ENCODE measurements at regions not wholly inside any gene's neighbourhood (a gene's known extent, or its start where the extent isn't known, plus 50 kb on each side); places are given as distances from the start of the nearest gene placed in this dataset.

GRCh38 chr3:84194029-84194428 lies 764.8 kb upstream of the CADM2 start:
- Histone ChIP-seq H3K4me3 (no peak overlapping the region), H3K27ac (no peak overlapping the region), H3K36me3 (ENCODE audit: insufficient read depth, low read length) (no peaks in the 10 kb centered on the region), H3K9me3 (ENCODE audit: low read depth, low read length) (0 out of 2 replicates have a peak, but pooled peaks cover 2% of the 10 kb centered on the region), H3K9ac (ENCODE audit: insufficient read length) (no peak overlapping the region)
- no peak for TF ChIP-seq EZH2 (IDR thresholded peaks at IDR 0.05)
- TF ChIP-seq POLR2AphosphoS5 (IDR thresholded peaks at IDR 0.05; ENCODE audit: borderline replicate concordance, low read depth, low read length) = no peak
- no peak for TF ChIP-seq FOXP2 (optimal IDR thresholded peaks at IDR 0.05; ENCODE audit: control extremely low read depth, extremely low read length, insufficient read depth)
- no peak for DNase-seq (ENCODE audit: low read depth, low spot score)

GRCh38 chr3:84209474-84209873 lies 749.3 kb upstream of the CADM2 start:
- H3K36me3 ChIP-seq (ENCODE audit: insufficient read depth, low read length) = no peaks in the 10 kb centered on the region
- H3K27ac ChIP-seq = no peak overlapping the region
- H3K4me3 ChIP-seq = no peak overlapping the region
- no peak for DNase-seq (ENCODE audit: low read depth, low spot score)
- H3K9me3 ChIP-seq (ENCODE audit: low read depth, low read length) = no peaks in the 10 kb centered on the region; the same call in 1 of the 2 replicates
- no peak for TF ChIP-seq FOXP2 (optimal IDR thresholded peaks at IDR 0.05; ENCODE audit: control extremely low read depth, extremely low read length, insufficient read depth)
- TF ChIP-seq EZH2 (IDR thresholded peaks at IDR 0.05) = no peak
- no peak for TF ChIP-seq POLR2AphosphoS5 (IDR thresholded peaks at IDR 0.05; ENCODE audit: borderline replicate concordance, low read depth, low read length)
- no peak overlapping the region for H3K9ac ChIP-seq (ENCODE audit: insufficient read length)

- no peaks in the 10 kb centered on the region for H3K36me3 ChIP-seq (ENCODE audit: insufficient read depth, low read length)
- DNase-seq (ENCODE audit: low read depth, low spot score) = no peak
- H3K9ac ChIP-seq (ENCODE audit: insufficient read length) = no peak overlapping the region
- TF ChIP-seq EZH2 (IDR thresholded peaks at IDR 0.05) = no peak
- TF ChIP-seq FOXP2 (optimal IDR thresholded peaks at IDR 0.05; ENCODE audit: control extremely low read depth, extremely low read length, insufficient read depth) = no peak
- no peak for TF ChIP-seq POLR2AphosphoS5 (IDR thresholded peaks at IDR 0.05; ENCODE audit: borderline replicate concordance, low read depth, low read length)
- peaks cover 6% of the 10 kb centered on the region; the same call in 1 of the 2 replicates for H3K9me3 ChIP-seq (ENCODE audit: low read depth, low read length)
- H3K27ac ChIP-seq = no peak overlapping the region
- no peak overlapping the region for H3K4me3 ChIP-seq
Measured at GRCh38 chr3:84223512-84223911, 735.3 kb upstream of the CADM2 start.

GRCh38 chr3:84224262-84224661 lies 734.5 kb upstream of the CADM2 start:
- no peak for TF ChIP-seq POLR2AphosphoS5 (IDR thresholded peaks at IDR 0.05; ENCODE audit: borderline replicate concordance, low read depth, low read length)
- TF ChIP-seq EZH2 (IDR thresholded peaks at IDR 0.05) = no peak
- no peak for TF ChIP-seq FOXP2 (optimal IDR thresholded peaks at IDR 0.05; ENCODE audit: control extremely low read depth, extremely low read length, insufficient read depth)
- H3K27ac ChIP-seq = no peak overlapping the region
- no peaks in the 10 kb centered on the region for H3K36me3 ChIP-seq (ENCODE audit: insufficient read depth, low read length)
- peaks cover 6% of the 10 kb centered on the region; the same call in 1 of the 2 replicates for H3K9me3 ChIP-seq (ENCODE audit: low read depth, low read length)
- DNase-seq (ENCODE audit: low read depth, low spot score) = no peak
- H3K4me3 ChIP-seq = no peak overlapping the region
- H3K9ac ChIP-seq (ENCODE audit: insufficient read length) = no peak overlapping the region

GRCh38 chr3:84236261-84236660 lies 722.5 kb upstream of the CADM2 start:
- no peak for DNase-seq (ENCODE audit: low read depth, low spot score)
- TF ChIP-seq POLR2AphosphoS5 (IDR thresholded peaks at IDR 0.05; ENCODE audit: borderline replicate concordance, low read depth, low read length) (no peak), EZH2 (IDR thresholded peaks at IDR 0.05) (no peak), FOXP2 (optimal IDR thresholded peaks at IDR 0.05; ENCODE audit: control extremely low read depth, extremely low read length, insufficient read depth) (no peak)
- Histone ChIP-seq H3K36me3 (ENCODE audit: insufficient read depth, low read length) (no peaks in the 10 kb centered on the region), H3K27ac (no peak overlapping the region), H3K9ac (ENCODE audit: insufficient read length) (no peak overlapping the region), H3K4me3 (no peak overlapping the region), H3K9me3 (ENCODE audit: low read depth, low read length) (no peaks in the 10 kb centered on the region)

GRCh38 chr3:84245789-84246188 lies 713.0 kb upstream of the CADM2 start:
- Histone ChIP-seq H3K27ac (no peak overlapping the region), H3K4me3 (no peak overlapping the region)

GRCh38 chr3:84260596-84260995 lies 698.2 kb upstream of the CADM2 start:
- DNase-seq (ENCODE audit: low read depth, low spot score) = no peak
- H3K27ac ChIP-seq = peak overlapping the region; percentile 51; the same call in 1 of the 2 replicates
- no peak for TF ChIP-seq POLR2AphosphoS5 (IDR thresholded peaks at IDR 0.05; ENCODE audit: borderline replicate concordance, low read depth, low read length)
- no peak for TF ChIP-seq FOXP2 (optimal IDR thresholded peaks at IDR 0.05; ENCODE audit: control extremely low read depth, extremely low read length, insufficient read depth)
- TF ChIP-seq EZH2 (IDR thresholded peaks at IDR 0.05) = no peak

More at GRCh38 chr3:84245789-84246188, 713.0 kb upstream of the CADM2 start:
- H3K36me3 ChIP-seq (ENCODE audit: insufficient read depth, low read length) = no peaks in the 10 kb centered on the region
- DNase-seq (ENCODE audit: low read depth, low spot score) = no peak
- H3K9ac ChIP-seq (ENCODE audit: insufficient read length) = no peak overlapping the region
- H3K9me3 ChIP-seq (ENCODE audit: low read depth, low read length) = no peaks in the 10 kb centered on the region
- no peak for TF ChIP-seq EZH2 (IDR thresholded peaks at IDR 0.05)
- no peak for TF ChIP-seq POLR2AphosphoS5 (IDR thresholded peaks at IDR 0.05; ENCODE audit: borderline replicate concordance, low read depth, low read length)
- TF ChIP-seq FOXP2 (optimal IDR thresholded peaks at IDR 0.05; ENCODE audit: control extremely low read depth, extremely low read length, insufficient read depth) = no peak

GRCh38 chr3:84265768-84266167 lies 693.0 kb upstream of the CADM2 start:
- Histone ChIP-seq H3K9me3 (ENCODE audit: low read depth, low read length) (no peaks in the 10 kb centered on the region), H3K27ac (no peak overlapping the region), H3K36me3 (ENCODE audit: insufficient read depth, low read length) (no peaks in the 10 kb centered on the region), H3K4me3 (no peak overlapping the region), H3K9ac (ENCODE audit: insufficient read length) (no peak overlapping the region)
- TF ChIP-seq FOXP2 (optimal IDR thresholded peaks at IDR 0.05; ENCODE audit: control extremely low read depth, extremely low read length, insufficient read depth) (no peak), POLR2AphosphoS5 (IDR thresholded peaks at IDR 0.05; ENCODE audit: borderline replicate concordance, low read depth, low read length) (no peak), EZH2 (IDR thresholded peaks at IDR 0.05) (no peak)
- no peak for DNase-seq (ENCODE audit: low read depth, low spot score)

More at GRCh38 chr3:84260596-84260995, 698.2 kb upstream of the CADM2 start:
- Histone ChIP-seq H3K4me3 (0 out of 2 replicates have a peak overlapping the region, but pooled peaks have one; percentile 1), H3K9me3 (ENCODE audit: low read depth, low read length) (no peaks in the 10 kb centered on the region), H3K36me3 (ENCODE audit: insufficient read depth, low read length) (no peaks in the 10 kb centered on the region), H3K9ac (ENCODE audit: insufficient read length) (no peak overlapping the region)

GRCh38 chr3:84275532-84275931 lies 683.3 kb upstream of the CADM2 start:
- TF ChIP-seq FOXP2 (optimal IDR thresholded peaks at IDR 0.05; ENCODE audit: control extremely low read depth, extremely low read length, insufficient read depth) (no peak), EZH2 (IDR thresholded peaks at IDR 0.05) (no peak), POLR2AphosphoS5 (IDR thresholded peaks at IDR 0.05; ENCODE audit: borderline replicate concordance, low read depth, low read length) (no peak)
- Histone ChIP-seq H3K36me3 (ENCODE audit: insufficient read depth, low read length) (no peaks in the 10 kb centered on the region), H3K27ac (no peak overlapping the region), H3K9ac (ENCODE audit: insufficient read length) (no peak overlapping the region), H3K9me3 (ENCODE audit: low read depth, low read length) (no peaks in the 10 kb centered on the region), H3K4me3 (no peak overlapping the region)
- no peak for DNase-seq (ENCODE audit: low read depth, low spot score)
